BE2C (cell line): ENCODE measurements at regions not wholly inside any gene's neighbourhood (a gene's known extent, or its start where the extent isn't known, plus 50 kb on each side); places are given as distances from the start of the nearest gene placed in this dataset.
"Not testable (repeated sequence)": the region's sequence is repeated elsewhere in the genome, so short reads cannot be mapped to it uniquely, and the experiment has no call there.

Source experiments
- DNase-seq: peaks from one replicate; pipeline ENCODE4 v3.0.0-alpha.2; 2020
- H3K27me3 ChIP-seq: fragments of 250-450 bp; sonication (Bioruptor Pico); 2 replicates; pipeline ENCODE4 v1.5.1; 2020; ENCODE audit warnings: mild to moderate bottlenecking
- H3K36me3 ChIP-seq: fragments of 250-450 bp; sonication (Bioruptor Pico); 2 replicates; pipeline ENCODE4 v1.5.1; 2020; ENCODE audit warnings: mild to moderate bottlenecking
- H3K4me1 ChIP-seq: fragments of 250-450 bp; sonication (Bioruptor Pico); 2 replicates; pipeline ENCODE4 v1.5.1; 2020
- H3K4me3 ChIP-seq: 2 replicates; pipeline ENCODE4 v1.5.1; 2011; ENCODE audit warnings: low read depth, low read length
- H3K9me3 ChIP-seq: fragments of 250-450 bp; sonication (Bioruptor Pico); 2 replicates; pipeline ENCODE4 v1.5.1; 2020
- CTCF ChIP-seq: IDR thresholded peaks from 2 replicates; pipeline ENCODE4 v1.5.1; 2012; ENCODE audit warnings: mild to moderate bottlenecking, low read depth, low read length

GRCh38 chr19:13639342-13639929, 124.9 kb upstream of the MRI1 start:
- TF ChIP-seq CTCF: no peak
- H3K4me3 ChIP-seq: no peak overlapping the region
- H3K27me3 ChIP-seq: no peaks in the 10 kb centered on the region
- no peaks in the 10 kb centered on the region for H3K36me3 ChIP-seq
- no peaks in the 10 kb centered on the region for H3K4me1 ChIP-seq
- DNase-seq: no peak
- H3K9me3 ChIP-seq: no peaks in the 10 kb centered on the region; the same call in 1 of the 2 replicates

- H3K4me1 ChIP-seq: no peaks in the 10 kb centered on the region
- DNase-seq: no peak
These were observed 126.7 kb upstream of the MRI1 start for GRCh38 chr19:13637664-13638063.

GRCh38 chr19:13634658-13635057, 128.4 kb upstream of the CACNA1A start:
- Histone ChIP-seq H3K4me3 (no peak overlapping the region), H3K36me3 (no peaks in the 10 kb centered on the region), H3K4me1 (no peaks in the 10 kb centered on the region), H3K9me3 (no peaks in the 10 kb centered on the region), H3K27me3 (no peaks in the 10 kb centered on the region)
- no peak for TF ChIP-seq CTCF
- DNase-seq: no peak

More at GRCh38 chr19:13637664-13638063, 126.7 kb upstream of the MRI1 start:
- no peak for TF ChIP-seq CTCF
- Histone ChIP-seq H3K9me3 (no peaks in the 10 kb centered on the region), H3K27me3 (no peaks in the 10 kb centered on the region), H3K36me3 (no peaks in the 10 kb centered on the region), H3K4me3 (no peak overlapping the region)

- no peak overlapping the region for H3K4me3 ChIP-seq
- no peaks in the 10 kb centered on the region for H3K4me1 ChIP-seq
- no peaks in the 10 kb centered on the region for H3K36me3 ChIP-seq
- no peak for TF ChIP-seq CTCF
- no peaks in the 10 kb centered on the region for H3K9me3 ChIP-seq
- H3K27me3 ChIP-seq: no peaks in the 10 kb centered on the region
- no peak for DNase-seq
These were observed 127.2 kb upstream of the CACNA1A start for GRCh38 chr19:13633522-13633922.

GRCh38 chr19:13633109-13633508, 126.8 kb upstream of the CACNA1A start:
- TF ChIP-seq CTCF: no peak
- Histone ChIP-seq H3K4me3 (no peak overlapping the region), H3K36me3 (no peaks in the 10 kb centered on the region), H3K27me3 (no peaks in the 10 kb centered on the region), H3K4me1 (no peaks in the 10 kb centered on the region), H3K9me3 (no peaks in the 10 kb centered on the region)
- DNase-seq: no peak

GRCh38 chr19:13632164-13632563, 125.9 kb upstream of the CACNA1A start:
- H3K4me3 ChIP-seq, DNase-seq, H3K4me1 ChIP-seq, H3K36me3 ChIP-seq, H3K9me3 ChIP-seq, H3K27me3 ChIP-seq: not testable (repeated sequence)
